Spleen (tissue), 11 donors: ENCODE measurements at regions not wholly inside any gene's neighbourhood (a gene's known extent, or its start where the extent isn't known, plus 50 kb on each side); places are given as distances from the start of the nearest gene placed in this dataset.

Experiments used
- DNase-seq: peaks from one replicate; pipeline ENCODE4 v3.0.0-alpha.2; 2020
- H3K27ac ChIP-seq, 8 donors: fragments of 200-600 bp; sonication (generic) in 7 of 8; 1 replicate in 4 of 8; 2 replicates in 4 of 8; pipeline versions ENCODE4 v1.5.0 to v1.8.0; 2016 to 2021; ENCODE audit warnings: inconsistent platforms in 4 of 8, mild to moderate bottlenecking in 4 of 8, moderate library complexity in 1 of 8
- H3K27me3 ChIP-seq, 7 donors: fragments of 200-600 bp; sonication (generic) in 6 of 7; replicated peaks in 1 of 7; 1 replicate in 4 of 7; 2 replicates in 3 of 7; pipeline versions ENCODE4 v1.5.0 to v1.8.0; 2016 to 2021; ENCODE audit warnings: inconsistent platforms in 3 of 7, mild to moderate bottlenecking in 1 of 7
- H3K36me3 ChIP-seq, 6 donors: fragments of 200-600 bp; sonication (generic) in 5 of 6; 1 replicate in 4 of 6; 2 replicates in 2 of 6; pipeline versions ENCODE4 v1.5.0 to v1.8.0; 2016 to 2021; ENCODE audit warnings: inconsistent platforms in 2 of 6
- H3K4me1 ChIP-seq, 6 donors: fragments of 200-600 bp; sonication (generic) in 5 of 6; 1 replicate in 3 of 6; 2 replicates in 3 of 6; pipeline versions ENCODE4 v1.5.0 to v1.8.0; 2016 to 2021; ENCODE audit warnings: inconsistent platforms in 3 of 6
- H3K4me3 ChIP-seq, 8 donors: fragments of 200-600 bp; sonication (generic) in 7 of 8; 1 replicate in 4 of 8; 2 replicates in 4 of 8; pipeline versions ENCODE4 v1.5.0 to v1.8.0; 2016 to 2021; ENCODE audit warnings: inconsistent platforms in 4 of 8, mild to moderate bottlenecking in 4 of 8, moderate library complexity in 2 of 8
- H3K9me3 ChIP-seq, 8 donors: fragments of 200-600 bp; sonication (generic) in 7 of 8; 1 replicate in 4 of 8; 2 replicates in 4 of 8; pipeline versions ENCODE4 v1.5.0 to v1.8.0; 2016 to 2021; ENCODE audit warnings: inconsistent platforms in 4 of 8
- CTCF ChIP-seq, 11 experiments: fragments of 200-600 bp in 7 of 11; fragments of 450-650 bp in 4 of 11; sonication (generic) in 4 of 11; IDR thresholded peaks in 8 of 11; conservative IDR thresholded peaks in 3 of 11; 1 replicate in 7 of 11; 2 replicates in 4 of 11; pipeline versions ENCODE4 v1.4.0 to v1.8.0; 2016 to 2021; ENCODE audit warnings: antibody characterized with exemption in 11 of 11, inconsistent platforms in 4 of 11, mild to moderate bottlenecking in 1 of 11
- POLR2A ChIP-seq, 3 donors: fragments of 450-650 bp; IDR thresholded peaks; one replicate each; pipeline ENCODE4 v1.5.1; 2017; ENCODE audit warnings: antibody characterized with exemption in 3 of 3, mild to moderate bottlenecking in 1 of 3
- POLR2AphosphoS5 ChIP-seq, 3 donors: sonication (generic); formaldehyde crosslinking; IDR thresholded peaks; one replicate each; pipeline ENCODE4 v1.5.1; 2017; ENCODE audit warnings: antibody characterized with exemption in 3 of 3
- WGBS, 5 donors: extraction: QIAGEN DNeasy Blood & Tissue Kit in 3 of 5; methylation state at CpG; one replicate each; pipeline versions ENCODE4 v1.1.5 to v1.1.7; 2013 to 2018; 5-methylcytosine and 5-hydroxymethylcytosine counted together
- intact Hi-C: fragments of 100-400 bp; cut with DNase I; formaldehyde crosslinking; loops from one replicate; pipeline ENCODE4 v1.15.0; 2023; ENCODE audit warnings: low total_unique reads
- donor health status: healthy with polysubstance abuse.
- donor health status: DM: no; HTN: no; CAD: no; lungs with moderate emphysema.
- donor health status: DM: no; HTN: no; CAD: no.
- donor health status: Bipolar disorder and iron deficiency.
- donor health status: healthy.
- donor health status: DM: no; HTN: no; CAD: no.
- donor health status: DM: yes; HTN: yes; CAD: no.

DNA sequence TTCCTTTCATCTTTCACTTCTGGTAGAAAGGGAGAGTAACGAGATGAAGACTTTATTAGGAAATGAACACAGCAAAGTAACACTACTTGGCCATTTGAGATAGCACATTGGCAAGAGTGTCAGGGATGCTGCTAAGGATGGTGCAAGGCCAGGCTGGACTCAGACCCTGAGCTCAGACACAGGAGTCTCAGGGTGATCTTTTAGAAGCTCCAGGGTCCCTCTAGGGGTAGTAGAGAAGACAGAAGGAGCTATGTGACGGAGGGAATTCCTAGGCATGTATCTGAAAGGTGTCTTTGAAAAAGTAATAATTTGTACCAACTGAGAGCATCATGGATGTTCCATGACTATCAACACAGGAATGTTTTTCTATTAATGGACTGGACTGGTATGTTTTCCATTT, 436.5 kb downstream of the DHX35 start:
- Histone ChIP-seq H3K27ac (no peak overlapping the region), H3K36me3 (no peaks in the 10 kb centered on the region), H3K4me3 (no peak overlapping the region), H3K27me3 (no peaks in the 10 kb centered on the region), H3K4me1 (no peaks in the 10 kb centered on the region), H3K9me3 (no peaks in the 10 kb centered on the region)
- 48 to 78% (median 58%) methylated on average over 2 of the region's 2 CpGs for WGBS, 5 donors
- TF ChIP-seq POLR2A (IDR thresholded peaks at IDR 0.05) (no peak), CTCF (IDR thresholded peaks at IDR 0.05 in 8 of 11, conservative IDR thresholded peaks at IDR 0.05 in 3 of 11) (peak in 1 of 11 experiments; percentile 8)
- no peak for DNase-seq
- intact Hi-C loops = no loop called here

DNA sequence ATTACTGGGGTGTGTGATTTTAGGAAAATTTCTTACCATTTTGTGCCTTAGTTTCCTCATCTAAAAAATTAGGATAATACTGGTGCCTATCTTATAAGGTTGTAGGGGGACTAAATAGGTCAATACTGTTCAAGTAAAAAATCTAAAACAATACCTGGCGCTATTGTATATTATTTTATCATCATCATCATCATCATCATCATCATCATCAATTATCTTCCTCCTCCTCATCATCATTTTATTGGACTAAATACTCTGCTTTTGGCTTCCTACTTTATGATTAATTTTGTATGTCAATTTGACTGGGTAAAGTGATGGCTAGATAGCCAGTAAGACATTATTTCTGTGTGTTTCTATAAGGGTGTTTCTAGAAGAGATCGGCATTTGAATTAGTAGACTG, 435.5 kb downstream of the DHX35 start:
- Histone ChIP-seq H3K4me3 (no peak overlapping the region), H3K27ac (no peak overlapping the region), H3K36me3 (no peaks in the 10 kb centered on the region), H3K27me3 (no peaks in the 10 kb centered on the region), H3K9me3 (no peaks in the 10 kb centered on the region), H3K4me1 (no peaks in the 10 kb centered on the region)
- DNase-seq = no peak
- intact Hi-C loops = no loop called here
- 90 to 99% (median 93%) methylated on average over 2 of the region's 2 CpGs for WGBS, 5 donors
- TF ChIP-seq POLR2AphosphoS5 (IDR thresholded peaks at IDR 0.05) = no peak
- no peak for TF ChIP-seq POLR2A (IDR thresholded peaks at IDR 0.05)
- TF ChIP-seq CTCF (IDR thresholded peaks at IDR 0.05 in 8 of 11, conservative IDR thresholded peaks at IDR 0.05 in 3 of 11) = no peak

DNA sequence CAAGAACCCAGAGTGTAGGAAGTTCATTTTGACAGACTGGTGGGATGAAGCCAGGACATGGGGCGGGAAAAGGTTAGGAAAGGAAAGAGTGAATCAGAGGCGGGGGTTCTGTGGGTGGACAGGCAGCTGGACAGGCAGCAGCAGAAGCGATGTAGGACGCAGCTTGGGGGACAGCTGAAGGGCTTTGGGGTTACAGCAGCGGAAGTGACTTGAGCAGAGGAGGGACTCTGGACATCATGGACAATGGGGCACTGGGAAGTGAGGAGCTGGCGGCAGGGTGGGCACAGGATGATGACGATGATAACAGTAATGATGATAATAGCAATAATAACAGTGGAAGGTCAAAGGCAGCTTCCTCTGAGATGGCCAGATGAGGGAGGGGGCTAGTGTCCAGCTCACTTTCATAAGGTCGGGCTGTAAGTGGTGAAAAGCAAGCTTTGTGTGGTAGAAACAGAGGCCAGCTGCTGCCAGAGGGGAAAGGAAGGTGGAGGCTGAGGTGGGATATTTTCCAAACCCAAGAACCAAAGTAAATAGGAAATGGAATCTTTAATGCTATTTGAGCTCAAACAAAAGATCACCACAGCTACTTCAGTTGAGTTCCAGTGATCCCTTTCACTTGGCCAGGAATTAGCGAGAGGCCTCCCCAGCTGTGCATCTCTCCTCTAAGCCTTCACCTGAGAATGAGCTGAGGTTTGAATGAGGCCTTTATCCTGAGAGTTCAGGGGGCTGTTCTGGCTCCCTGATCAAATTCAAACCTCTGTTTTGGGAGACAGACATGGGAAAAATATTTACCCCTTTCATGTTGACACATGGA, 433.5 kb downstream of the DHX35 start:
- Histone ChIP-seq H3K4me1 (no peaks in the 10 kb centered on the region), H3K36me3 (no peaks in the 10 kb centered on the region), H3K9me3 (no peaks in the 10 kb centered on the region), H3K27me3 (no peaks in the 10 kb centered on the region), H3K4me3 (no peak overlapping the region), H3K27ac (no peak overlapping the region)
- DNase-seq = no peak
- intact Hi-C loops = no loop called here
- 67 to 81% (median 72%) methylated on average over 9 of the region's 9 CpGs for whole genome bisulfite sequencing, 5 donors
- TF ChIP-seq POLR2AphosphoS5 (IDR thresholded peaks at IDR 0.05) (no peak), CTCF (IDR thresholded peaks at IDR 0.05 in 8 of 11, conservative IDR thresholded peaks at IDR 0.05 in 3 of 11) (no peak), POLR2A (IDR thresholded peaks at IDR 0.05) (no peak)

- TF ChIP-seq POLR2AphosphoS5 (IDR thresholded peaks at IDR 0.05) (no peak), POLR2A (IDR thresholded peaks at IDR 0.05) (no peak), CTCF (IDR thresholded peaks at IDR 0.05 in 8 of 11, conservative IDR thresholded peaks at IDR 0.05 in 3 of 11) (no peak)
- no peak overlapping the region for H3K27ac ChIP-seq
- no peaks in the 10 kb centered on the region for H3K27me3 ChIP-seq
- intact Hi-C loops = no loop called here
- H3K36me3 ChIP-seq = no peaks in the 10 kb centered on the region
- no peaks in the 10 kb centered on the region for H3K4me1 ChIP-seq
- H3K4me3 ChIP-seq = no peak overlapping the region
- WGBS, 5 donors = 88 to 97% (median 93%) methylated on average over 2 of the region's 2 CpGs
- no peaks in the 10 kb centered on the region for H3K9me3 ChIP-seq
- DNase-seq = no peak
These were observed 432.3 kb downstream of the DHX35 start for GRCh38 chr20:39394461-39394860.
